LNCaP clone FGC (cell line): ENCODE measurements at regions not wholly inside any gene's neighbourhood (a gene's known extent, or its start where the extent isn't known, plus 50 kb on each side); places are given as distances from the start of the nearest gene placed in this dataset.

Experiments used
- DNase-seq: peaks from one replicate; pipeline ENCODE4 v3.0.0-alpha.2; 2011; ENCODE audit warnings: low read depth
- H3K4me3 ChIP-seq: 2 replicates; pipeline ENCODE4 v1.5.1; 2011; ENCODE audit warnings: mild to moderate bottlenecking, low read depth, low read length, control low read depth
- CTCF ChIP-seq: IDR thresholded peaks from 2 replicates; pipeline ENCODE4 v1.5.1; 2012; ENCODE audit warnings: mild to moderate bottlenecking; ENCODE audit not compliant: control insufficient read depth, insufficient read depth; ENCODE audit errors: extremely low read depth

- H3K4me3 ChIP-seq: no peak overlapping the region
- no peak for DNase-seq
- TF ChIP-seq CTCF: no peak
Measured at GRCh38 chr2:198411936-198412335, 607.5 kb downstream of the PLCL1 start.

GRCh38 chr2:198408171-198408570 lies 603.8 kb downstream of the PLCL1 start:
- TF ChIP-seq CTCF: no peak
- no peak for DNase-seq

GRCh38 chr2:198405311-198405710 lies 600.9 kb downstream of the PLCL1 start:
- no peak overlapping the region for H3K4me3 ChIP-seq
- no peak for DNase-seq
- TF ChIP-seq CTCF: no peak

More at GRCh38 chr2:198408171-198408570, 603.8 kb downstream of the PLCL1 start:
- no peak overlapping the region for H3K4me3 ChIP-seq

GRCh38 chr2:198401644-198402043 lies 597.3 kb downstream of the PLCL1 start:
- DNase-seq: no peak
- no peak overlapping the region for H3K4me3 ChIP-seq
- no peak for TF ChIP-seq CTCF

- no peak for DNase-seq
- no peak for TF ChIP-seq CTCF
- no peak overlapping the region for H3K4me3 ChIP-seq
Measured at GRCh38 chr2:198400999-198401398, 596.6 kb downstream of the PLCL1 start.

- no peak for TF ChIP-seq CTCF
- DNase-seq: no peak
Measured at GRCh38 chr2:198394208-198394607, 589.8 kb downstream of the PLCL1 start.

GRCh38 chr2:198390670-198391069 lies 586.3 kb downstream of the PLCL1 start:
- DNase-seq: no peak
- no peak for TF ChIP-seq CTCF
- no peak overlapping the region for H3K4me3 ChIP-seq

More at GRCh38 chr2:198394208-198394607, 589.8 kb downstream of the PLCL1 start:
- no peak overlapping the region for H3K4me3 ChIP-seq
